Tibial nerve (tissue), 4 donors: ENCODE measurements at regions not wholly inside any gene's neighbourhood (a gene's known extent, or its start where the extent isn't known, plus 50 kb on each side); places are given as distances from the start of the nearest gene placed in this dataset.
"Not testable (repeated sequence)": the region's sequence is repeated elsewhere in the genome, so short reads cannot be mapped to it uniquely, and the experiment has no call there.

Source experiments
- CTCF ChIP-seq, 5 experiments: fragments of 200-600 bp in 3 of 5; fragments of 450-650 bp in 2 of 5; sonication (generic) in 3 of 5; IDR thresholded peaks; one replicate each; pipeline ENCODE4 v1.5.1; 2016 to 2019; ENCODE audit warnings: antibody characterized with exemption in 5 of 5, mild to moderate bottlenecking in 3 of 5, moderate library complexity in 2 of 5
- EP300 ChIP-seq, 2 donors: sonication (generic); formaldehyde crosslinking; IDR thresholded peaks; one replicate each; pipeline ENCODE4 v1.6.1; 2017; ENCODE audit warnings: antibody characterized with exemption in 2 of 2, mild to moderate bottlenecking in 1 of 2
- POLR2A ChIP-seq, 2 donors: fragments of 450-650 bp; IDR thresholded peaks; one replicate each; pipeline ENCODE4 v1.6.1; 2017; ENCODE audit warnings: antibody characterized with exemption in 2 of 2, mild to moderate bottlenecking in 2 of 2, moderate library complexity in 2 of 2

- not testable (repeated sequence) for TF ChIP-seq CTCF, EP300, POLR2A (IDR thresholded peaks at IDR 0.05)
Observed at GRCh38 chr14:105942725-105943124, 416.3 kb downstream of the TMEM121 start.
